ENCODE measurements at regions not wholly inside any gene's neighbourhood (a gene's known extent, or its start where the extent isn't known, plus 50 kb on each side); places are given as distances from the start of the nearest gene placed in this dataset.

- TF ChIP-seq YY1 (IDR thresholded peaks at IDR 0.05; ENCODE audit: insufficient read depth, insufficient read length) (no peak), ZNF274 (IDR thresholded peaks at IDR 0.05; ENCODE audit: low read depth, low read length) (no peak), SUZ12 (IDR thresholded peaks at IDR 0.05; ENCODE audit: extremely low read depth, insufficient read depth, insufficient read length) (no peak)
These were observed 55.9 kb upstream of the KIF26B start for GRCh38 chr1:245098924-245099323.
